Astrocyte of the hippocampus (primary cell): ENCODE measurements at regions not wholly inside any gene's neighbourhood (a gene's known extent, or its start where the extent isn't known, plus 50 kb on each side); places are given as distances from the start of the nearest gene placed in this dataset.

Experiments
- DNase-seq: peaks from one replicate; pipeline ENCODE4 v3.0.0; 2011; ENCODE audit warnings: low read depth, low spot score

- DNase-seq: no peak
Observed at GRCh38 chr1:200354243-200354642, 55.6 kb downstream of the ZNF281 start.

GRCh38 chr1:200353232-200353631 lies 56.6 kb downstream of the ZNF281 start:
- no peak for DNase-seq

GRCh38 chr1:200351826-200352549 lies 57.8 kb downstream of the ZNF281 start:
- DNase-seq: peak; percentile 87

GRCh38 chr1:200351425-200351824 lies 58.4 kb downstream of the ZNF281 start:
- no peak for DNase-seq

- no peak for DNase-seq
Observed at GRCh38 chr1:200346700-200347099, 63.1 kb downstream of the ZNF281 start.

- no peak for DNase-seq
Observed at GRCh38 chr1:200345520-200345919, 64.3 kb downstream of the ZNF281 start.

GRCh38 chr1:200343874-200344273 lies 66.0 kb downstream of the ZNF281 start:
- DNase-seq: no peak

- DNase-seq: no peak
Observed at GRCh38 chr1:200342511-200343311, 67.1 kb downstream of the ZNF281 start.

GRCh38 chr1:200338451-200338850 lies 71.4 kb downstream of the ZNF281 start:
- no peak for DNase-seq

- DNase-seq: no peak
Observed at GRCh38 chr1:200337831-200338230, 72.0 kb downstream of the ZNF281 start.

GRCh38 chr1:200337410-200337809 lies 72.4 kb downstream of the ZNF281 start:
- DNase-seq: no peak

GRCh38 chr1:200336901-200337391 lies 72.9 kb downstream of the ZNF281 start:
- DNase-seq: no peak

- DNase-seq: peak; percentile 70
Observed at GRCh38 chr1:200336101-200336845, 73.6 kb downstream of the ZNF281 start.

GRCh38 chr1:200334661-200335256 lies 75.1 kb downstream of the ZNF281 start:
- no peak for DNase-seq

GRCh38 chr1:200333329-200333728 lies 76.5 kb downstream of the ZNF281 start:
- no peak for DNase-seq

GRCh38 chr1:200332716-200333115 lies 77.1 kb downstream of the ZNF281 start:
- peak; percentile 30 for DNase-seq

- no peak for DNase-seq
Observed at GRCh38 chr1:200330741-200331428, 79.0 kb downstream of the ZNF281 start.

- DNase-seq: no peak
Observed at GRCh38 chr1:200329208-200329882, 80.5 kb downstream of the ZNF281 start.

GRCh38 chr1:200328379-200328778 lies 81.5 kb downstream of the ZNF281 start:
- peak; percentile 68 for DNase-seq

- no peak for DNase-seq
Observed at GRCh38 chr1:200323856-200324400, 85.9 kb downstream of the ZNF281 start.
